ENCODE measurements at regions not wholly inside any gene's neighbourhood (a gene's known extent, or its start where the extent isn't known, plus 50 kb on each side); places are given as distances from the start of the nearest gene placed in this dataset.

DNA sequence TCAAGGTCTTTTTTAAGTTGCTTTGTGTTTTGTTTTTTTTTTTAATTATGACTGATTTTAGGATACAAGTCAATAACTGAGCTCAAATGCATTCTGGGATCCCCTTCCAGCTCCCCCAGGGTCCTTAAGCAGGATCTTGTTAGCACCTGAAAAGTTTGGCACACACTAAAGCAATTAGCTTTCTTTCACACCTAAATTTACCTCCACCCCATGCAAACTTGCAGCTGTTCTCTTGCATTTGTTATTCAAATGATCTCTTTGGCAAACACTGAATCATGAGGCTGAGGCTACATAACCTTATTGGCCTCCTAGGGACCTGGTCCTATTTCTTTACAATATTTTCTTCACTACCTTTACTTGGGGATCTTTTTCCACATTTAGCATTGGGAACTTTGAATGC is 2026.1 kb upstream of the CELF4 start:
- Histone ChIP-seq H3K4me1 (no peaks in the 10 kb centered on the region), H3K27me3 (no peaks in the 10 kb centered on the region)
- DNase-seq, result no peak

DNA sequence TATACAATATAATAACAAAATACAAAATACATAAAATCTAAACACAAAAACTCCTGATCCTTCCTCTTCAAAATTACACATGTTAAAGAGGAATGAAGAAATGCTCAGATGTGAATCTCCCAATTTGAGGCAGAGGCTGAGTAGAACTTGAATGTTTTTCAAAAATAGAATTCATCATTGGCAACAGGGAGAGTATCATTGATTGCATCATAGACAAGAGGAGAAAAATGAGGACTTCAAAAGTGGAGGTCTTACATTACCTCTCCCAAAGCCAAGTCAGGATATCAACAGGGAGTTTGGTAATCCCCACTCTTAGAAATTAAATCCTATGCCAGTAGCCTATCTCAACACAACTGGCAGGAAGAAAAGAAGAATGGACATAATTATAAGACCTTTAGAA is 2023.9 kb upstream of the CELF4 start:
- no peaks in the 10 kb centered on the region for H3K9me3 ChIP-seq
- no peak for ATAC-seq (ENCODE audit: low FRiP score in 2 of 2)
- no peak overlapping the region for H3K27ac ChIP-seq
- H3K27me3 ChIP-seq, result no peaks in the 10 kb centered on the region
- TF ChIP-seq POLR2AphosphoS5 (IDR thresholded peaks at IDR 0.05) (no peak), EP300 (IDR thresholded peaks at IDR 0.05) (no peak), CTCF (IDR thresholded peaks at IDR 0.05) (no peak)
- H3K4me1 ChIP-seq, result no peaks in the 10 kb centered on the region
- H3K36me3 ChIP-seq, result no peaks in the 10 kb centered on the region
- DNase-seq, result no peak
- H3K4me3 ChIP-seq, result no peak overlapping the region

More for the DNA sequence above, 2026.1 kb upstream of the CELF4 start:
- Histone ChIP-seq H3K4me3 (no peak overlapping the region), H3K27ac (no peak overlapping the region), H3K36me3 (no peaks in the 10 kb centered on the region), H3K9me3 (no peaks in the 10 kb centered on the region)
- TF ChIP-seq CTCF (IDR thresholded peaks at IDR 0.05) (no peak), EP300 (IDR thresholded peaks at IDR 0.05) (no peak), POLR2A (IDR thresholded peaks at IDR 0.05) (no peak), POLR2AphosphoS5 (IDR thresholded peaks at IDR 0.05) (no peak)
- no peak for ATAC-seq (ENCODE audit: low FRiP score in 2 of 2)

- no peak overlapping the region for H3K27ac ChIP-seq
- H3K9me3 ChIP-seq, result no peaks in the 10 kb centered on the region
- no peaks in the 10 kb centered on the region for H3K36me3 ChIP-seq
- no peaks in the 10 kb centered on the region for H3K27me3 ChIP-seq
- TF ChIP-seq EP300 (IDR thresholded peaks at IDR 0.05), result no peak
- no peak for TF ChIP-seq POLR2AphosphoS5 (IDR thresholded peaks at IDR 0.05)
- no peak for TF ChIP-seq CTCF (IDR thresholded peaks at IDR 0.05)
- TF ChIP-seq POLR2A (IDR thresholded peaks at IDR 0.05), result no peak
- no peaks in the 10 kb centered on the region for H3K4me1 ChIP-seq
- ATAC-seq (ENCODE audit: low FRiP score in 2 of 2) (no peak), DNase-seq (no peak)
- WGBS, 2 donors, result 94 to 100% methylated on average over 1 of the region's 1 CpG
- H3K4me3 ChIP-seq, result no peak overlapping the region
Observed at GRCh38 chr18:39587586-39587985, 2022.0 kb upstream of the CELF4 start.

DNA sequence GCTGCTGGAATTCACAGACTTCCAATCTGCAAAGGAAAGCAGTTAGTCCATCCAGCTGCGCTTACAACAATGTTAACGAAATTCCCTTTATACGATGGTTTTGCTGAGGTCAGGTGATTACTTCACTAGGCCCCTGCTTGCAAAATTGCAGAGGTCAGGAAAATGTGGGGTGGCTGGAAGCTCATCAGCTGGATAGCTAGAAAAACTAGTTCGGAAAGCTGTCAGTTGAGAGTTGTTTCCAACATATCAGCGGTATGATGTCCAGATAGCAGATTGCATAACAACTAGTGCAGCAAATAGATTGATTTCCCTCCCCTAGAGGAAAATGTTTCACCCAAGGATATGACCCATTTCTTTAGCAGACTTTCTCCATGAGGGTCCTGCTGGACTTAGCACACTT is 2021.1 kb upstream of the CELF4 start:
- no peak for ATAC-seq (ENCODE audit: low FRiP score in 2 of 2)
- no peaks in the 10 kb centered on the region for H3K36me3 ChIP-seq
- no peak for TF ChIP-seq POLR2A (IDR thresholded peaks at IDR 0.05)
- TF ChIP-seq POLR2AphosphoS5 (IDR thresholded peaks at IDR 0.05), result no peak
- no peak for TF ChIP-seq EP300 (IDR thresholded peaks at IDR 0.05)
- no peak for TF ChIP-seq CTCF (IDR thresholded peaks at IDR 0.05)
- no peaks in the 10 kb centered on the region for H3K4me1 ChIP-seq
- no peaks in the 10 kb centered on the region for H3K27me3 ChIP-seq
- H3K9me3 ChIP-seq, result no peaks in the 10 kb centered on the region
- WGBS, 2 donors, result 82 to 87% methylated on average over 5 of the region's 5 CpGs
- H3K4me3 ChIP-seq, result no peak overlapping the region
- no peak overlapping the region for H3K27ac ChIP-seq
- no peak for DNase-seq

DNA sequence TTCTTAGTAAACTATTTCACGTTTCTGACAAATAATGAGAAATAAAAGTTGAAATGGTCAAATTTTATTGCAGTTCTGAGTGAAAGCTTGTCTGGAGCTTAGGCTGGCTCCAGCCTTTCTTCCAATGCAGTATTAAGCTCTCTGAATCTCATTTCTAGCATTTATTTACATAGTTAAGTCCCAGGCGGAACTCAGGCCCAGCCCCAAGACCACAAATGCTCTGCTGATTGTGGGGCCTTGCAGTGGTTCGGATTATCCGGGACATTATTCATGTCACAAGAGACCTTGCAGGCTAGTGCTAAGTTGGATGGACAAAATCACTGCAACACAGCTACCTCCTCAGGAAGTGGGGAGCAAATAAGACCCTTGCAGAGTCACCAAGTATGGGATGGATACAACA is 2009.3 kb upstream of the CELF4 start:
- WGBS, 2 donors, result 81 to 84% methylated on average over 4 of the region's 4 CpGs
- H3K27me3 ChIP-seq, result no peaks in the 10 kb centered on the region
- H3K4me1 ChIP-seq, result no peaks in the 10 kb centered on the region
- no peak overlapping the region for H3K27ac ChIP-seq
- no peaks in the 10 kb centered on the region for H3K9me3 ChIP-seq
- no peak for TF ChIP-seq POLR2A (IDR thresholded peaks at IDR 0.05)
- TF ChIP-seq CTCF (IDR thresholded peaks at IDR 0.05), result no peak
- no peak for TF ChIP-seq EP300 (IDR thresholded peaks at IDR 0.05)
- no peak for TF ChIP-seq POLR2AphosphoS5 (IDR thresholded peaks at IDR 0.05)
- DNase-seq (no peak), ATAC-seq (ENCODE audit: low FRiP score in 2 of 2) (no peak)
- no peak overlapping the region for H3K4me3 ChIP-seq
- no peaks in the 10 kb centered on the region for H3K36me3 ChIP-seq
